A673 (cell line): ENCODE measurements at regions not wholly inside any gene's neighbourhood (a gene's known extent, or its start where the extent isn't known, plus 50 kb on each side); places are given as distances from the start of the nearest gene placed in this dataset.

ENCODE experiments used
- BruUV-seq: library from RNA; stranded (reverse); fragments of 400-500 nt; replicated peaks from 2 replicates; lab custom pipeline; 2021; lab: Mats Ljungman, UMichigan
- CTCF ChIA-PET: fragments of 300-600 bp; sonication (Branson Sonifier 250); formaldehyde crosslinking; loops from one replicate; lab custom pipeline; 2022; ENCODE audit warnings: antibody characterized with exemption; lab: Charles Lee
- POLR2A ChIA-PET: fragments of 300-600 bp; sonication (Branson Sonifier 250); formaldehyde crosslinking; loops from one replicate; lab custom pipeline; 2022; ENCODE audit warnings: antibody characterized with exemption; ENCODE audit not compliant: low non-redundant PET; lab: Charles Lee
- DNase-seq: peaks from one replicate; pipeline ENCODE4 v3.0.0-alpha.2; 2015; ENCODE audit warnings: low spot score
- H3K27ac ChIP-seq: fragments of 200-600 bp; sonication (generic); 2 replicates; pipeline ENCODE4 v1.5.1; 2016; ENCODE audit warnings: mixed run types, low read depth, mild to moderate bottlenecking, mixed read lengths, antibody characterized with exemption, low read length; ENCODE audit not compliant: poor library complexity, severe bottlenecking
- H3K27me3 ChIP-seq: fragments of 200-600 bp; sonication (generic); replicated peaks from 2 replicates; pipeline ENCODE4 v1.6.1; 2017; ENCODE audit warnings: mixed run types, low read depth, mild to moderate bottlenecking, mixed read lengths, antibody characterized with exemption, low read length; ENCODE audit not compliant: insufficient read depth, poor library complexity
- H3K36me3 ChIP-seq: fragments of 200-600 bp; sonication (generic); 2 replicates; pipeline ENCODE4 v1.6.1; 2016; ENCODE audit warnings: mixed run types, mild to moderate bottlenecking, mixed read lengths, antibody characterized with exemption, low read length; ENCODE audit not compliant: insufficient read depth, poor library complexity, severe bottlenecking
- H3K4me1 ChIP-seq: fragments of 200-600 bp; sonication (generic); 2 replicates; pipeline ENCODE4 v1.6.1; 2017; ENCODE audit warnings: mixed run types, mild to moderate bottlenecking, mixed read lengths, antibody characterized with exemption, low read length; ENCODE audit not compliant: insufficient read depth, poor library complexity, severe bottlenecking
- H3K4me3 ChIP-seq: fragments of 200-600 bp; sonication (generic); 2 replicates; pipeline ENCODE4 v1.5.1; 2016; ENCODE audit warnings: low read depth, mixed run types, mild to moderate bottlenecking, mixed read lengths, low read length; ENCODE audit not compliant: poor library complexity, severe bottlenecking
- H3K9me3 ChIP-seq: fragments of 200-600 bp; sonication (generic); 2 replicates; pipeline ENCODE4 v1.6.1; 2016; ENCODE audit warnings: mixed run types, low read depth, mild to moderate bottlenecking, mixed read lengths, antibody characterized with exemption, low read length; ENCODE audit not compliant: poor library complexity, severe bottlenecking
- EZH2 ChIP-seq: fragments of 200-600 bp; sonication (generic); IDR thresholded peaks from 2 replicates; pipeline ENCODE4 v1.6.1; 2017; ENCODE audit warnings: borderline replicate concordance, low read depth, mild to moderate bottlenecking, mixed read lengths, antibody characterized with exemption, low read length; ENCODE audit not compliant: poor library complexity, severe bottlenecking
- intact Hi-C: fragments of 100-400 bp; cut with micrococcal nuclease; formaldehyde crosslinking; loops from one replicate; pipeline ENCODE4 v1.10.0; 2022; ENCODE audit not compliant: unreplicated experiment
- TF ChIP-seq, protein P1 (sequence below): fragments of 300-800, 200-600 bp; sonication (generic); conservative IDR thresholded peaks from 2 replicates; pipeline ENCODE4 v1.5.1; 2017; ENCODE audit warnings: low read depth, mild to moderate bottlenecking, antibody characterized with exemption, low read length, moderate library complexity, mixed read lengths

- DNase-seq: no peak
- H3K9me3 ChIP-seq: no peaks in the 10 kb centered on the region
- CTCF ChIA-PET: no interaction called here
- TF ChIP-seq, protein P1, sequence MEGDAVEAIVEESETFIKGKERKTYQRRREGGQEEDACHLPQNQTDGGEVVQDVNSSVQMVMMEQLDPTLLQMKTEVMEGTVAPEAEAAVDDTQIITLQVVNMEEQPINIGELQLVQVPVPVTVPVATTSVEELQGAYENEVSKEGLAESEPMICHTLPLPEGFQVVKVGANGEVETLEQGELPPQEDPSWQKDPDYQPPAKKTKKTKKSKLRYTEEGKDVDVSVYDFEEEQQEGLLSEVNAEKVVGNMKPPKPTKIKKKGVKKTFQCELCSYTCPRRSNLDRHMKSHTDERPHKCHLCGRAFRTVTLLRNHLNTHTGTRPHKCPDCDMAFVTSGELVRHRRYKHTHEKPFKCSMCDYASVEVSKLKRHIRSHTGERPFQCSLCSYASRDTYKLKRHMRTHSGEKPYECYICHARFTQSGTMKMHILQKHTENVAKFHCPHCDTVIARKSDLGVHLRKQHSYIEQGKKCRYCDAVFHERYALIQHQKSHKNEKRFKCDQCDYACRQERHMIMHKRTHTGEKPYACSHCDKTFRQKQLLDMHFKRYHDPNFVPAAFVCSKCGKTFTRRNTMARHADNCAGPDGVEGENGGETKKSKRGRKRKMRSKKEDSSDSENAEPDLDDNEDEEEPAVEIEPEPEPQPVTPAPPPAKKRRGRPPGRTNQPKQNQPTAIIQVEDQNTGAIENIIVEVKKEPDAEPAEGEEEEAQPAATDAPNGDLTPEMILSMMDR: no peak
- no peak for TF ChIP-seq EZH2
- no peak overlapping the region for H3K4me3 ChIP-seq
- no peak overlapping the region for H3K27ac ChIP-seq
- no TSS peak for BruUV-seq
- H3K4me1 ChIP-seq: no peaks in the 10 kb centered on the region
- H3K27me3 ChIP-seq: no peaks in the 10 kb centered on the region
- intact Hi-C loops: no loop called here
- POLR2A ChIA-PET: no interaction called here
- no peaks in the 10 kb centered on the region for H3K36me3 ChIP-seq
Observed at GRCh38 chr9:75235632-75236031, 147.3 kb downstream of the OSTF1 start.

DNA sequence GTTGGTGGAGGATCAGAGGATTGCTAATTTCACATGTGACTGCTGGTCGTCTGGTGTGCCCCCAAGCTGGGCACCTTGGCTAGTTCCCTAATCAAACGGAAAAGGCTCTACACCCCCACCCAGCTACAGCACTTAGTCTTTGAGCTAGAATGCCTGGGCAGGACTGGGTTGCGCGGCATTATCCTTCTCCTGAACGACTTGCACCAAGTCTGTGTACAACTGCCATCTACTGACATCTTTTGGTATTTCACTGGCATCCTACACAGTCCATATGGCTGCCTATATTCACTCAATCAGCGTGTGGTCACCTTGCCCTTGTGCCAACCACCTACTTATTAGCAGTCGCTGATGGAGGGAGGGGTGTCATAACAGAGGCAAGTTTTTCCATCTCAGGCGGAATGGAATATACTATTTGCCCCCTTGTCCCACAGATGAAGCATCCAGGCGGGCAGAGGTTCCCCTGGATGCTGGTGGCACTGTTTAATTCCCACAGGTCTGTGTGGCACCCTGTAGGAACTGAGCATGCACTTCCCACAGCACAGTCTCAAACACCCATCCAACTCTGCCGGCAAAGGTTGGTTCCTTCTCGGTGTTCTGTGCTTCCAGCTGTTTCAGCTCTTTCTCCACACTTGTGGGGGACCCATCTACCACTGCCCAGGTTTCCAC is 150.1 kb downstream of the OSTF1 start:
- ChIA-PET CTCF (no interaction called here), POLR2A (no interaction called here)
- H3K4me3 ChIP-seq: no peak overlapping the region
- no peaks in the 10 kb centered on the region for H3K9me3 ChIP-seq
- no TSS peak for BruUV-seq
- peaks cover 2% of the 10 kb centered on the region for H3K27me3 ChIP-seq
- intact Hi-C loops: loop anchor here (1.0 kb wide), 1 partner anchor 37 kb away; no protein-coding TSS in a partner anchor
- no peak overlapping the region for H3K27ac ChIP-seq
- no peaks in the 10 kb centered on the region for H3K36me3 ChIP-seq
- TF ChIP-seq, protein P1: peak; percentile 63
- TF ChIP-seq EZH2: no peak
- no peaks in the 10 kb centered on the region for H3K4me1 ChIP-seq
- peak; percentile 75 for DNase-seq

- Histone ChIP-seq H3K27ac (no peak overlapping the region), H3K27me3 (peaks cover 7% of the 10 kb centered on the region), H3K9me3 (no peaks in the 10 kb centered on the region), H3K36me3 (no peaks in the 10 kb centered on the region), H3K4me3 (no peak overlapping the region), H3K4me1 (no peaks in the 10 kb centered on the region)
- intact Hi-C loops: no loop called here
- ChIA-PET POLR2A (no interaction called here), CTCF (no interaction called here)
- TF ChIP-seq, protein P1: no peak
- TF ChIP-seq EZH2: no peak
- peak; percentile 3 for DNase-seq
- BruUV-seq: no TSS peak
Observed at GRCh38 chr9:75239176-75239575, 150.9 kb downstream of the OSTF1 start.
